HG02571 (cell line): ENCODE measurements at regions not wholly inside any gene's neighbourhood (a gene's known extent, or its start where the extent isn't known, plus 50 kb on each side); places are given as distances from the start of the nearest gene placed in this dataset.

ENCODE experiments used
- ATAC-seq: cut with Tn5 transposase; IDR thresholded peaks from one replicate; pipeline ENCODE4 v1.9.1; 2021; ENCODE audit warnings: mild to moderate bottlenecking, moderate library complexity; ENCODE audit not compliant: unreplicated experiment

- no peak for ATAC-seq
These were observed 342.2 kb upstream of the DYNLRB2 start for GRCh38 chr16:80198311-80199299.

DNA sequence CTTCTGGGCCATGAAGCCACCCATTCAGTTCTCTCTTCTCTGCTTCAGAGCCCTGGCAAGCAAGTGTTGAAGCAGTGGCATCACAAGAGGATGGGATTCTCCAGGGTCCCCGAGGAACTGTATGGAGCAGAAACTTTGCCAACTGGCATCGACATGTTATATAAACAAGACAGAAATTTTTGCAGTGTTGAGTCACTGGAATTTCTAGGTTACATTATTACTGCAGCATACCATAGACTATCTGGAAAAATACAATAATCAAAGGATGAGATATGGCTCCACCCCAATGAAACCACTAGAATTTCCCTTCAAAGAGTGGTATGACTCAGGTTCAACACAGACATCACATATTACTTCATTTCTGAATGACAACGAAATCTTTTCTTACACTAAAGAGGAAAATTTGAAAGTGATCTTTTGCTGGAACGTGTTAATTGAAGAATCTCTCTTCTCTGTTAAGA lies 343.0 kb upstream of the DYNLRB2 start:
- ATAC-seq = no peak

GRCh38 chr16:80191928-80192327 lies 348.9 kb upstream of the DYNLRB2 start:
- no peak for ATAC-seq

- ATAC-seq = no peak
These were observed 351.2 kb upstream of the DYNLRB2 start for GRCh38 chr16:80189476-80190175.

GRCh38 chr16:80176114-80176513 lies 364.7 kb upstream of the DYNLRB2 start:
- no peak for ATAC-seq

DNA sequence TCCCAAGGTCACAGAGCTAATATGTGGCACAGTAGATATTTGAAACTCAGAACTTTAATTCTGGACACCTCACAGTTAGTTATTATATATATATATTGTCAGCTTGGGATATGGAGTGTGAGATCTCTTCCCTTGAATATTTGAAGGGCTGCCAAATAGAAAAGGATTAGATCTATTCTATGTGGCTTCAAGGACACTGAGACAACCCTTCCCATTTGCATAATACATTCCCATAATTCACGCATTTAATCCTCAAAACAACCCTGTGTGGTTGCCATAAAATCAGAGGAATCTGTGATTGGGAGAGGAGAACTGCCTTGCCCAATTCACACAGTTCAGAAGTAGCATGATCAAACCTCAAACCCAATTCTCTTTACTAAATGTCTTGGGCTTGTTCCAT lies 365.8 kb upstream of the DYNLRB2 start:
- ATAC-seq = no peak

DNA sequence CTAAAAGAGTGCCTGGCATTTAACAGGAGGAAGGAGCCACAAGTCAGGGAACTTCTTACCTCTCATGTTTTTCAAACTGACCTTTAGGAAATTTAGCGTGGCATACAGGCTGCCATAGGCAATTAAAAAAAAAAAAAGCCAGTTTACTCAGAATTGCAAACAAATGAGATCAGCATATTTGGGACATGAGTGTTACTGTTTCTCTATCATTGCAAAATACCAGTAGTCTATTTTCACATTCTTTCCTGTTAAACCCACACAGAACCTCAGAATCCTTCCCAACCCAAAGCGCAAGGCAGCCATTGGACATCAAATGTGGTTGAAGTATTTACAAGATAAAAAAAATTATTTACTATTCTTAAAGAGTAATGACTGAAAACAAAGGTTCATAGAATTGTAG lies 366.4 kb upstream of the DYNLRB2 start:
- no peak for ATAC-seq

DNA sequence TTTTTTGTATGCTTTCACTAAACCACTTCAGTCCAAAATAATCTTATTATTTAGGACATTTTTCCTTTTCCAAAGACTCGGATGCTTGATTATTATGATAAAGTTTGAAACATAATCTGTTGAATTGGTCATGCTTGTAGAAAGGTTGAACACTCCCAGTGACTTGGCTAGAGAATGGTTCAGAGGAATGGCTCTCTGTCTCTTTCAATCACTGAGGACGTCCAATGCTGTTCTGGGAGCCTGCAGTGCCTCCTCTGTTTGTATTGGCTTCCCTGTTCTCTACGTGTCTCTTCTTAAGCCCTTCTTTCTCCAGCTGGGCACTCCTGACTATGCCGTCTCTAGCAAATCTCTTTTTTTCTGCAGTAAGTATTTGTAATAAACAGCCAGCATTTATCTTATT lies 369.0 kb upstream of the DYNLRB2 start:
- ATAC-seq = no peak

- ATAC-seq = no peak
These were observed 369.6 kb upstream of the DYNLRB2 start for GRCh38 chr16:80171199-80171598.

- no peak for ATAC-seq
These were observed 373.0 kb upstream of the DYNLRB2 start for GRCh38 chr16:80167657-80168390.

DNA sequence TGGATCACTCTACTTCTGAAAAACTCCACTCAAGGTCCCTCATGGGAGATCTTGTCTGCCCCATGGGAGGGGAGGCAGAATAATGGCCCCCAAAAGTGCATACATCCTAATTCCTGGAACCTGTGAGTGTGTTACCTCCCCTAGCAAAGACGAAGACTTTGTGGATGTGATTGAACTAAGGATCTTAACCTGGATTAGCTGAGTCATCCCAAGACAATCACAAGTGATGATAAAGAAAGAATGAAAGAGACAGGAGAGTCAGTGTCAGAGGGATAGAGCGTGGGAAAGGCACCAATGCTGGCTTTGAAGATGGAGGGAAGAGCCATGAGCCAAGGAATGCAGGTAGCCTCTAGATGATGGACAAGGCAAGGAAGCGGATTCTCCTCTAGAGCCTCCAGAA lies 374.7 kb upstream of the DYNLRB2 start:
- ATAC-seq = no peak

DNA sequence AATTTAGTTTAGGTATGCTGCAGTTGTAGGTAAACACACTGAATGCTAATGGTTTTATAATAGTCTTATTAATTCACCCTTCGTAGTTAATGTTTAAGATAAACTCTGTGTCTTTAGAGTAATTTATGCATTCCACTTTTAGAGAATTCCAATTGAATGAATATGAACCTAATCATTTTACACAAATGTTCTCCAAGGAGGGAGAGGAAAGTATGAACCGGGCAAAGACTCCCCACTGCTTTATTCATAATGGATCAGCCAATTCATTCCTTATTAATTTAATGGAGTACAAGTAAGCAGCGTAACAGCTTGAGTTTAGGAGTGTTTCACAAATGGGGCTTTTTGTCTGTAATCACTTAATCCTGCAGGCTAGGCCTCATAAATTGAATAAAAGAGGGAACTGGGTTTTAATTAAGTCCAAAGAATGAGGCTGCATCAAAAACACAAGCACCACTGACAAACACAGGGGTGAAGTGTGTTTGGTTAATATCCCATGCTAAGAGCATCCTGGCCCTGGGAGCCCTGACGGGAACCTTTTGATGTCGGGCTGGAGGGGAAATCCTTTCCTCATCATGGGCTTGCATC lies 375.7 kb upstream of the DYNLRB2 start:
- ATAC-seq = no peak

- no peak for ATAC-seq
These were observed 377.5 kb upstream of the DYNLRB2 start for GRCh38 chr16:80163339-80163738.

DNA sequence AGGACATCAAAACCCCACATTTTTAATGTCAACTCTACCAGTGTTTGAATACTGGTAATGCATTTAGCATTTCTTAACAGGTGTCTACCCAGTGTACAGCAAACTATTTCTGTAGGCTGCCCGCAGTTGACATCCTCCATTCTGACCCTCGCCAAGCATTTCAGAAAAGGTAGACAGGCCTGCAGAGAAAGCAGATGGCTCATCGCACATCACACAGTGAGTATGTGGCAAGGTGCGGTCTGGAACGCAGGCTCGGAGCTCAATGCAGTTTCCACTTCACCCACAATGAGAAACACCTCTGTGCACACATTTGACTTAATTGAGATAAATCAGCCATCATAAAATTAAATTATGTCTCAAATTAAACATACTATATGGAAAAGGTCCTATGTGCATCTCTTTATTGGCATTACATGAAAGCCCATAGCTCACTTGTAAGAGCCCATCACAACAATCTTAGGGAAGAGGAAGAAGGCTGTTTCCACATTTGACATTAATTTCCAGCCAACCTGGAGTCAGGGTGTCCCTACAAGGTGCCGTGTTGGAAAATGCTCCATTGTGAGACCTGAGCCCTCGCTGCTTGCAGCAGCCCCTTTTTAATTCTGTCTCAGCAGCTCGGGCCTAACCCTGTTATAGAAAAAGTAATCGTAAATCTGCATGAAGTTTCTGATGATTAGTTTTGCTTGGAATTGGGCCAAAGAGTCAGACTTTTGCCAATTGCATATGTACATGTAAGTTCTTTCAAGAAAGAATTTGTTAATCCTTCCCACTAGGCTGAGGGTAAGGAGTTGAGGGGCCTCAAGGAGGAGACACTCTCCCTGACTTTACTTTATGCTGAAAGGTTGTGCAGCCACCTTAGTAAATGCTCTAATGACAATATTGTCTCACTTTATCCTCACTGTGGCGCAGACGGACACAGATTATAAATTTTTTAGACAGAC lies 378.7 kb upstream of the DYNLRB2 start:
- no peak for ATAC-seq

- no peak for ATAC-seq
These were observed 382.0 kb upstream of the DYNLRB2 start for GRCh38 chr16:80158766-80159165.

DNA sequence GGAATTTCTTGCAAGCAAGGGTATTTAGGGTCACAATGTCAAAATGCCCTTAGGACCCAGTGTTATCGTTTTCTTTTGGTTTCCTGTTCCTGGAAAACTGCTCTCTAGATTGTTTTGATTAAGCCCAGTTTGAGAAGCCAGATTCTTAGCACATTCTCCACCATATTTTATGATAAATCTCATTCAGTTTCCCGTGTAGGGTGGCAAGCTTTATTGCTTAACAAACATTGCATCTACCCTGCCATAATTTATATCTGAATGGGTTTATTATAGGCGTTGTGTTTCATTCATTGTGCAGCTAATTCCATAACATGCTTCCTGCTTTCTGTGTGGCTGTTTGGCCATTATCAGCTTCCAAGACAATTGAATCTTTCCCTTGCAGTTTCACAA lies 389.1 kb upstream of the DYNLRB2 start:
- ATAC-seq = no peak

GRCh38 chr16:80150978-80151721 lies 389.6 kb upstream of the DYNLRB2 start:
- ATAC-seq = no peak

- no peak for ATAC-seq
These were observed 392.0 kb upstream of the DYNLRB2 start for GRCh38 chr16:80148826-80149225.

GRCh38 chr16:80147026-80147655 lies 393.7 kb upstream of the DYNLRB2 start:
- no peak for ATAC-seq
